GM03348 (cell line): ENCODE measurements at regions not wholly inside any gene's neighbourhood (a gene's known extent, or its start where the extent isn't known, plus 50 kb on each side); places are given as distances from the start of the nearest gene placed in this dataset.

Source experiments
- DNase-seq: peaks from one replicate; pipeline ENCODE4 v3.0.0; 2012; ENCODE audit warnings: low spot score

DNA sequence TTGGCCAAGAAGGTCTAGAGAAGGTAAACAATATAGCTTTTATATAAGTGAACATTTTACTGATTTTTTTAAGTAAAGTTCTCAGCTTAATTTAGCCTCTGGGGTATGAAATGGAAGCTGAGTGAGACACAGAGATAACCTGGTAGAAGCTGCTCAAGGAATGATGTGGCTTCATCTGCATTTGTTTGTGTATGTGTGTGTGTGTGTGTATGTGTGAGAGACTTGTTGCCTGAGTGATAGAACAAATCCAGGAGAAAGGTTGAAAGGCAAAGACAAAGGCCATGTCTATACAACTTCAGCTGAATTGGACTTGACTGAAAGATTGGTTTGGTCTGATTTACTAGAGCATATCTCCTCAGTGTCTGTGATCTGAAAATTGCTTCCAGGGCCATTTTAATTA is 63.6 kb downstream of the PCDH7 start:
- DNase-seq, result no peak

DNA sequence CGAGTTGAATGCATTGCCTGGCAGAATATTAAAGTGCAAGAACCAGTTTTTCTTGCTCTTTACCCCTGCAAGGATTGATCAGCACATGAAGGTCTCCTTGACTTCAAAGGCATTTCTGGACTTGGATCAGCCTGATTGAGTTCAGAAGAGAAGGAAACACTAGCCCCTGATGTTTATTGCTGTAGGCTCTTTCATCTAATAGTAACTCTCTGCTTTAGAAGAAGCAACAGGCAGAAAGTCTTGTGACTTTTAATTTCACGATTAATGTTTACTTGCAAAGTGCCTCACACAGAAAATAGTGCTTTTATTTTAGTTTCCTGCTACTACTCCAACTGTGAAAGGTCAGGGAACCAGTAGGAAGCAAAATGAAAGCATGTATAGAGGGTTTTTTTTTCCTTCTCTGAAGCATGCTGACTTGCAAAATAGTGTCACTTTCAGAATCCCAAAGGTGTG is 69.1 kb downstream of the PCDH7 start:
- DNase-seq, result no peak

DNA sequence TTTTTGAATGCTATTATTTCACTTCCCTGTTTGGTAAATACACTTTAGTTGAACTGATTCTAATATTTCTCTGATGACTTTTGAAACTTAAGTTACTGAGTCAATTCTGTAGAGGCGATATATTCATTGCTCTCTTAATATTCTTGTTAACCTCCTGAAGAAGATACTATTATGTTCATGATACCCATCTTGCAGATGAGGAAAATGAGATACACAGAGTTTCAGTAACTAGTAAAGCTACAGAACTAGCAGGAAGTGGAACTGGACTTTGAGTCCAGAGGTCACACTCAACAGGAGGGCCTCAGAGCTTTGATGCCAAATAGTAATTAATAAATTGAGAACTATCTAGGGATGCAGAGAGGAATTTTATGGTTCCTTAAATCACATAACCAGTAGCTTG is 70.0 kb downstream of the PCDH7 start:
- no peak for DNase-seq

DNA sequence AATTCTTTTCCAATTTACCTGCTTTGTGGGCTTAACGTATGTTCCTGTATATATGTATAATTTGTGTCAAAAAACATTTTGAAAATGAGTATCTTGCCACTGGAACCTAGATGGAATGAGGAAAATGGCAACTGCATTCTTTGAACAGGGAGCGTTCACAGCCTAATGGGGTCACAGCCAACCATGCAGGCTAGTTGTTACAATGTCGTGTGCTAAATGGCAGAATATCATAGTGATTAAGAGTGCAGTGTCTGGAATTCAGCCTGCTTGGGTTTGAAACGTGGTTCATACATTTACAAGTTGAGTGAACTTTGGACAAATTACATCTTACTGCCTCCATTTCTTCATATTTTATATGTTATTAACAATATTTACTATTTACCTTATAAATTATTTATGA is 70.8 kb downstream of the PCDH7 start:
- DNase-seq, result no peak

DNA sequence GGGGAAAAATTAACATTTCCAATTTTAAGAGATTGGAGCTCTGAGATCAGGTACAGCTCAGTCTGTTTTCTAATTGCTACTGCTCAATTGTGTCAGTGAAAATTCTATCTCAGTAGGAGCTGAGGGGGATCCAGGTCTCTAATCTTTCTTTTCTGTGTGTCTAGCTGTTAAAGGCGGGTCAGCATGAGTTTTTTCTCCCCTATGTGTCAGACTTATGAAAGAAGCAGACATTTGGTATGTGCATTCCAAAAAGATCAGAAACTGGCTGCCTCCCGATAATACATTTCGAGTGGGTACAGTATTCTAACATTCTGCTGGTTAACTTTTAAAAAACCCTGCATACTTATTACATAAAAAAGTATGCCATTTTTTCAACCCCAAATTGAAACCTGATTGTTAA is 72.4 kb downstream of the PCDH7 start:
- DNase-seq, result peak; percentile 41

DNA sequence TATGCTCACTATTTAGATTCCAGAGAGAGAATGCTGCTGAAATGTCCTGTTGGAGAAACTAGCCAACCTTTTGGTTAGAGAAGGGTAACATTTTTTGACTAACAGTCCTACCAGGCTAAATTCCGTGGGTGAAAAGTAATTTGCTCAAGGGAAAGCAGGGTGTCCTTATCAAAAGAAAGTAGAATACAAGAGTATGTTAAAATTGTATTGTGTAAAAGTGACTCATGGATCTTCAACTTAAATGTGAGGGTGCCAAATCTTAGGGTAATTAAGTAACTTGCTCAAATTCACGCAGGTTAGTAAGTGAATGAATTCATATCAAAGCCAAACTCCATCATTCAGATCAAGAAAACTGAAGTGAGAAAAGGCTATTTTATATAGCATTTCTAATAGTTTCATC is 81.7 kb downstream of the PCDH7 start:
- DNase-seq, result peak; percentile 17

DNA sequence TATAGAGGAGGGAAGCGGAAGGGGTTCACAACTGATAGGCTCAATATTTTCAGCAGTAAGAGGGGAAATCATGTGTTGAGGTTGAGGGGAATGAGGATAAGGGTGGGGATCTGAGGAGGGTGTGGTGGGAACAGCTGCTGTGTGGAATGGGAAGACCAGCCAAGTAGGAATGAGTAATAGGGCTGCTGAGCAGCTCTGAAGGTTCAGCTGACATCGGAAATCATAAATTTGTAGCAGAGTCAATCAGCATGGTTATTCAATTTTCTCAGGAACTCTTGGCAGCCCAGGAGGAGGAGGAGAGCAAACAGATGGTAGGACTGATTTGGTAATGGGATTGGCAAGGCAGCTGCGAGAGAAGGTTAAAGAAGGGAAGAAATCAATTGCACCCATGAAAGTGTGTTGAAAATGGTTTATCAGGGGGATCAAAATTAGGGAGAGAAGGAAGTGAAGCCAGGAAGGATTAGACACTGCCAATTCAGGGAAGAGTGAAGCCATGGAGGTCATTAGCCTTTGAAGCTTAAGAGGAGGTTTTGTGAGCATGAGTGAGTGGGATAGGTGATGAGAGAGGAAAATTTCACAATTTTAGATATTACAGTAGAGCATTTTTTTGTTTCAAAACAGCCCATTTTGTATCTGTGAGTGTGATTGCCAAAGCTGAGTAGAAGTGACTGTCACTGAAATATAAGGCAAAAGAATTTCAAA is 82.6 kb downstream of the PCDH7 start:
- peak; percentile 83 for DNase-seq

DNA sequence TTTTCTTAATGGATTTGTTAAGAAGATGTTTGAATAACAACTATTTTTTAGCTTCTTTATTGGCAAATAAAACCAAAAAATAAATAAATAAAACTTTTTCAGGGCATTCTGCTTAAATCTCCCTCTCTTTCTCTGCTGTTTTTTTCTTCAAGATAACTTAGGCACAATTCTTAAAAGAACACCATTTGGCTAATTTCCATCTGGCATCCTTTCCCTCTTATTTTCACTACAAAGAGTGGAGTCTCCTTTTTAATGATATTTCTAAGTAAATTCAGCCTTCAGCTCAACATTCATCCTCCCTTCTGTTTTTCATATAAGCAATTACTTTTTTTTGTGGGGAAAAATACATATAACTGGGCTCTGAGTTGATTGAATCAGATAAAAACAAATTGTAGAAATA is 88.1 kb downstream of the PCDH7 start:
- no peak for DNase-seq

DNA sequence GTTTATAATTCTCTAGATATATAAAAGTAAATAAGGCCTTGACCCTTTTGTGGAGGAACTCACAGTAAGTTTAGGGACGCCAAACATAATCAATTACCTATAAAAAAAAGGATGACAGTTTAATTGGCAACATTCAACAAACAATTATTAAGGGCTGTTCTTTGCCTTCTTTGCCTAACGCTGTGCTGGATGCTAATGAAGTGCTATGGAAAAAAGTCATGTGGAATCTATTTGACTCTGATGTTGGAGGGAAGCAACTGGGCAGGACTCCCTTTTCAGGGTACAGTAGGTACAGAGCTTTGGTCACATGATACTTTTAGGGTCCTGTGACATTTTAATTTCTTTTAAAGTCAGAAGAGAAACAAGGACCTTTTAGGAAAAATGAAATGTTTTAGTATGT is 91.1 kb downstream of the PCDH7 start:
- no peak for DNase-seq

DNA sequence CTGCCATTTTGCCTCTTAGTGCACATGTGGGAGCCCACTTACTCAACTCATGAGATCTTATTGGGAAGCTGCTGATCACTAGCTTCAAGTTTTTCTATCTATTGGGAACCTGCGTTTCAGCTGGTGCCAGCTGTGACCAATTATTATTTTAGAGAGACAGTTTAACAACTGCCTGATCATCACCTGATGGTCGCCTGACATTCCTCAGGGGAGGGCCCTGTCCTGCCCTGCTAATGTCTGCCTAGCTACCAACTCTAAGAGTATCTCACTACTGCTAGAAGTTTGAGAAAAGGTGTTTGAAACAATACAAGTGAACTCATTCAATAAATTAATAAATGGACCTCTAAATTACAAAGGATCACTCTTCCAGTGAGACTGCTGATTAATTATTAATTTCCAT is 95.5 kb downstream of the PCDH7 start:
- no peak for DNase-seq

DNA sequence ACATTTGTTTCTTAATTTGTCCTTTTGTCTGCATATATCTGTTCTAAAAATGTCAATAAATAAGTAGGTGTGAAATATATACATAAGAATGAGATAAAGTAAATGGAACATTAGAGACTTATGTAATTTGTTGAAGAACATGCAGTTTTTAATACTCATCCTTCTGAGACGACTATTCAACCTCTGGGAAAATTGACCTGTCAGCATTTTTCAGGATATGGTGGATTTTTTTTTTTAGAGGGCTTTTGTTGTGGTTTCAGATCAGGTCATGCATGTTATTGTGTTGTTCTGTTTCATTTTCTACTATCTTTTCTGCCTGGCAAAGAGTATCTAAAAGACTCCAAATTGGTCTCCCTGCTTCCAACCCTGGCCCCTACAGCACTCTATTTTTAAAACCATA is 97.3 kb downstream of the PCDH7 start:
- DNase-seq, result no peak

DNA sequence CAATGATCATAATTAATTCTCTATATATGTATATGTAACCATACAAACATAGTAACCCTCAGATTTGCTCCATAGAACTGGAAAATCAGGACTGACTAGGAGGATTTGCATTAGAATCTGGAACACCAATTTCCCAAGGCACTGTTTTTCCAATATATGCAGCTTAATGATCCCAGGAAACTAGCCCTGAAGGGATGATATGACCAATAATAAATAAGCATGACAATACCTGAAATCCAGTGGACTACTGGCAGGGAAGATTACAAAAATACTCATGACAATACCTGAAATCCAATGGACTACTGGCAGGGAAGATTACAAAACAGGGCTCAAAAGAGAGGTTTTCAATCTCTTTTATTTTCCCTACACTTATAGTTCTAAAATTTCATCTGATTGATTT is 98.4 kb downstream of the PCDH7 start:
- DNase-seq, result no peak

DNA sequence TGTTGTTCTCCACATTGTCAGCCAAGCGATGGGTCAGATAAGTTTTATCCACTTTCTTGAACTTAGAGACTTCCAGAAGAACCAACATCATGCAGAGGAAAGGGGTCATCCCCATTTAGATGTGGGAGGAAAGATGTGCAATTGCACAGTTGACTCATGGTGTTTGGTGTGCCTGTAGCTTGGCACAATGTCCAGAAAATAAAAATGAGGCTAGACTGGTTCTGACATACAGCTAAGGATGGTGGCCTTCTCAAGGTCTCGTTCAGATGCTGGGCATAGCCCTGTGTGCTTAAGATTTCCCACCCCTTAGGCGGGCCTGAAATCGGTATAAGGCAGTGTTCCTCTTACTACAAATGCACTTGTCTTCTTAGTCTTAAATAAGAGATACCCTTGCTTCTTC is 101.1 kb downstream of the PCDH7 start:
- no peak for DNase-seq

DNA sequence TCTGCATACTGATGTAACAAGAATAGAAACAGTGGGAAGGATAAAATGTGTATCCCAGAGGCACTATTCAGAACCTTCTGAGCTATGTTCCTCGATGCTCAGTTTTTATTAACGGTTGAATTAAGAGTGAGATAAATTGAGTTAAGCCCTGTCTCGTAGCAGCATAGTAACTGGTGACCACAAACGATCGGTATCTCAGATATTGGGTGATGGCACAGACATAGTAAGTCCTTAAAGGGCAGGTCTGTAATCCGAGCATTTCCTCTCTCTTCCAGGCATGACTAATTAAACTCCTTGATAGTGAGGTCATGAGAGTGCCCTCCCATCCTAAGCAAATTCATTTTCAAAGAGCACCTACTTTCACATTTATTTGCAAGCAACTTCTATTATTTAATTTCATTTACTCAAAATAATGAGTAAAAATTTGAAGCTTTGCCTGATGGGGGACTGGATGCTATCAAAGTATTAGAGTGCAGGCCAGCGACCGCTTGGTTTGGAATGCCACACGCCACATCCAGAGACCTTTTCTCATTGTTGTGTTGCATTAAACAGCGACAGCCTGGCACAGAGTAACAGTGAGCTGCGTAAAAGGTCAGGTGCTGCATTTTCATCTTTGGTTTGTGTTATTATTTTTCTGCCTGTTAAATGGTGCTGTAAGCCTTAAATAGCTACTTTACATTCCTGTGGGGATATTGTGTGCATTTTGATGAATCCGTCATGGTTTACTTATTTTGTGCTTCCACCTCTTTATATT is 101.9 kb downstream of the PCDH7 start:
- DNase-seq, result peak; percentile 13

DNA sequence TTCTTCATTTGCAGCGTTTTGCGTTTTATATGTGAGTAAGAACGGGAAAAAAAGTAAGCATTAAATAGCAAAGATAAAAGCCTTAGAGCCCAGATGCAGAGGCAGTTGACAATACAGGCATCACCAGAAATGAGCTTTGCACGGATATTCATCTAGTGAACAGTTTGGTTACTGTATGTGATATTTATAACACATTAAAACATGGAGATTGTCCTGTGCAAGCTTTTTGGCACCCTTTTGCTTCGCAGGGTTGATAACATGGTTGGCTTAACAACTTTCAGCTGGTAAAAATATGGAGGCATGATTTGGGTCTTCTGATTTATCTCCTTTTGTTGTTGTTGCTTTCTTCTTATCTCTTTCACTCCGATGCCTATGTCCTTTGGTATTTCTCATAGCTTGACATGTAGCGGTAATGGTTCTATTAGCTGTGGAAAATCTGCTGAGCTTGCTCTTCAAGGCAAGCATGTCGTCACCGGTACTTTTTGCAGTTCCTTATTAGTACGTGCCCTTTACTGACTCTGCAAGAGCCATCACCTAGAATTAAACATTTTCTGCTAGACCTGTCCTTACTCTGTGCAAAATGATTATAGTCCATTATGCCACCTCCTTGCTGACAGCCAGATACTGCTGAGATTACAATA is 102.9 kb downstream of the PCDH7 start:
- DNase-seq, result no peak

DNA sequence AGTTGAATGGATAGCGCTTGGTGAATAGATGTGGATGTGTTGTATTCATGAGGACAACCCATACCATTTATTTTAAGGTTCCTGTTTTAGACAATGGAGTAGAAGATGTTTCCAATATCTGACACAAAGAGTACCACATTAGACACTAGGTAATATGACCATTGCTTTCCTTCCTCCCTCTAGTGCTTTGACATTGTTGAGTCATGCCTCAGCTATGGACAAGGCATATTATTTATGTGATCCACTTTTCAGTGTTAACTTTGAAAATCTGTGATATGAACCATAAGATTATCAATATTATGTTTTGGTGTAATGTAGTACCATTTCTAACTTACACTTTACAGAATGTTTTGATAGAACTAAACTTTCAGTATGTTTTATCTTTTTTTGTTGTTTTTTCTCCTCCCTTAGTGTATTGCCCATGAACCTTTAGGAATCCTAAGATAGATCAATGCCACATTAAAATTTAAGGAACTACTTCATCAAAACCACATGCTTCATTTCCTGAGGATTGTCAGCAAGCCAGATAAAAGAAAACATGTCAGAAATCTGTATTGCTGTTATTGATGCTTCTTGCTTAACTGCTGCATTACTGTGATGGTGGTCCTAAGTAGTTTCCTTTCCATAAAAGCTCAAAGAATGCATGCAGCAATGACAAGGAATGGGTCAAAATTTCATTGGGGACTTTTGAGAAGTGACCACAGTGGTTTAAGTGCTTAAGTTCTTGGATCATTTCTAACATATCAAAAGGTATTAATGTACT is 105.0 kb downstream of the PCDH7 start:
- no peak for DNase-seq

DNA sequence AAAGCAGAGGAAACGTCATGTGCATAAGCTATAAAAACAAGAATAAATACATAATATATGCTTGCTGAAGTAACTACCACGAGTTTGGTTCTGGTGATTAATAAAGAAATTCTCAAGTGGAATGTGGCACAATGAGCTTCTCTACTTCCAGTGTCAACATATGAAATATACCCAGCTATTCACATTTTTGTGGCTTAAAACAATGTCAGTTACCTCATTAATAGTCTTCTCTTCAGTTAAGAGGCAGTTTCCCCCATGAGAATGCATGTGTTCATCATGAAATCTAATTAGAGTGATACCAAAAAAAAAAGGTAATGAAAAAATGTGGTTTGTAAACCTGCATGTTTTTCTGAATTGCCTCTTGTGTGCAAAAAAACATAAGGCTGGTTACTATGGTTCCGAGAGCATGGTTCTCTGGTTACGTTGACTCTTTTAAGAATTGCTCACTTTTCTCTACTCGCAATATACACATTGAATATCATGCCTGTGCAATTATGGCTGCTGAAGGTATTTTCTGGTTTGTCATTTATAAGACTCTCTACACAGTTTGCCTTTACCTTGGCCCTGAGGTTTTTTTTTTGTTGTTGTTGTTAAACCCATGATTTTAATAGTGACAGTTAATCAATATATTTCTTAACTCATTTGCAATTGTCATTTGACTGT is 108.2 kb downstream of the PCDH7 start:
- DNase-seq, result peak; percentile 49

DNA sequence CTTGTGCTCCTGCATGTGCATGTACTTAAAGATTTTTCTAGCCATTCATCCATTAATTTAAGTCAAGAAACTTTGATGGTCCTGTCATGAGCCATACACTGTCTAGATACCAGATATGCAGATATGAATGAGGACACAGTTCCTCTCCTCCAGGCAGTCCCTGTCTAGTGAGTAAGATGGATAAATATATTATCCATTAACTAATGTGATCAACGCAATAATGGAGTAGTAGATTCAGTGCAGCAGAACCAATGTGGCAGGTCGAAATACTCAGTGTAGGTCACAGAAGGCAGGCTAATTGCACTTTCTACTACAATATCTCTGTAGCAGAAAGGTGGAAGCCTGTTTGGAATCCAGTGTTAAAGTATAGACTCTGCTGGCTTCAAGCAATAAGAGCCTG is 112.5 kb downstream of the PCDH7 start:
- no peak for DNase-seq

DNA sequence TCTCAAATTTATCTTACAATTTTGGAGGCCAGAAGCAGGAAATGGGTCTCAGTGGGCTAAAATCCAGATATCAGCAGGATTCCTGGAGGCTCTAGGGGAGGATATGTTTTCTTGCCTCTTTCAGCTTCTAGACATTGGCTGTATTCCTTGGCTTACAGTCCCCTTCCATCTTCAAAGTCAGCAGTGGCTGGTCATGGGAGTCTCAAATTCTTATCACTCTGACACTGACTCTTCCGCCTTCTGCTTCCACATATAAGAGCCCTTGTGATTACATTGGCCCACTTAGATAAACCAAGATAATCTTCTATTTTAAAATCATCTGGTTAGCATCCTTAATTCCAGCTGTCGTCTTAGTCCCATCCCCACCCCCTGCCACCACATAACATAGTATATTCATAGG is 113.0 kb downstream of the PCDH7 start:
- DNase-seq, result no peak

DNA sequence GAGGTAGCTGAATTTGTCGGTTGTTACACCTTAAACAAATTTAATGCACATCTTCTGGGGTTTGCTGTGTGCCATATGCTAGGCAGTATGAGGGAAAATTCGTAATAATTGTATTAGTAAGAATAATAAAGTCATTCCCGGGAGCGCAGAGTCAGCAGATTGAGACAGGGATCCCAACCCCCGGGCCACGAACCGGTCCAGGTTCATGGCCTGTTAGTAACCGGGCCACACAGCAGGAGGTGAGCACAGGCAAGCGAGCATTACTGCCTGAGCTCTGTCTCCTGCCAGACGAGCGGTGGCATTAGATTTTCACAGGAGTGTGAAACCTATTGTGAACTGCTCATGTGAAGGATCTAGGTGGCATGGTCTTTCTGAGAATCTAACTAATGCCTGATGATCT is 114.9 kb downstream of the PCDH7 start:
- DNase-seq, result no peak

DNA sequence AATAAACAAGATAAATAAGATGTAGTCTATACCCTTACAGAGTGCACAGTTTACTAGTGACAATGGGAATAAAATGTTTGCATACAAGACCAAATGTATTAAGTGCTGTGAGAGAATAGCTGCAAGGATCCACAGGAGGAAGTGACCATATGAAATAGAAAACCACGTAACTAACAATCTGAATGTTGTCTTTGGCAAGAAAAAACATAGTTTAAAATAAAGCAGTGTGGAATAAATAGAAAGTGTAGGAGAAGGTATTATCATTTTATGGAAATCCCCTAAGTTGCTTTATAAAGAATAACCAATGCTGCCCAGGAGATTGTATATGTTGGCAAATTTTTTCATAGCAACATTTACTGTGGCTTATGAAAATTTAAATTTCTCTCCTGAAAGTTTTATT is 116.1 kb downstream of the PCDH7 start:
- DNase-seq, result no peak

DNA sequence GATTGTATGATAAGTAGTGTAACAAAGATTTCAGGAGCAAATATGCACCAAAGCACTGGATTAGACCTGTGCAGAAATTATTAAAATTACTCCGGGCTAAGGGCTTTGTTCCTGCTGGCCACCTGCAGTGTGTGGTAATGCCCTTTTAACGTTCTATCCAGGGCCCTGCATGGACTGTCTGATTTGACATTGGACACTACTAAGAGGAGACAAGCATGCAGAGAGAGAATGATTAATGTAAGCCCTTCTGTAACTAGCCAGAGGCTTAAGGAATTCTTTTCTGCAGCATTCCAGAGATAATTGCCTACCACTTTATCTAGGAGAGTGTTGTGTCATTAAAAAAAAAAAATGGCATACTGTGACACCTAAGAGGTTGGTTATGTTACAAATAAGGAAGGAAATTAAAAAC is 117.0 kb downstream of the PCDH7 start:
- peak; percentile 10 for DNase-seq
